Tibial nerve (tissue), 4 donors: ENCODE measurements at regions not wholly inside any gene's neighbourhood (a gene's known extent, or its start where the extent isn't known, plus 50 kb on each side); places are given as distances from the start of the nearest gene placed in this dataset.

Experiments used
- DNase-seq, 2 donors: peaks; one replicate each; pipeline ENCODE4 v3.0.0-alpha.2; 2019; ENCODE audit warnings: low spot score in 2 of 2
- H3K27ac ChIP-seq, 4 donors: fragments of 200-600 bp; sonication (generic) in 3 of 4; one replicate each; pipeline ENCODE4 v1.5.1; 2017 to 2019; ENCODE audit warnings: mild to moderate bottlenecking in 1 of 4
- H3K27me3 ChIP-seq, 2 donors: fragments of 200-600 bp; sonication (generic) in 1 of 2; one replicate each; pipeline versions ENCODE4 v1.5.1 to v1.6.0; 2017 to 2019
- H3K36me3 ChIP-seq, 3 donors: fragments of 200-600 bp; sonication (generic); one replicate each; pipeline ENCODE4 v1.5.1; 2018 to 2019
- H3K4me1 ChIP-seq, 4 donors: fragments of 200-600 bp; sonication (generic) in 3 of 4; one replicate each; pipeline ENCODE4 v1.5.1; 2017 to 2019
- H3K4me3 ChIP-seq, 4 donors: fragments of 200-600 bp; sonication (generic) in 3 of 4; one replicate each; pipeline ENCODE4 v1.5.1; 2017 to 2019; ENCODE audit warnings: mild to moderate bottlenecking in 1 of 4, moderate library complexity in 1 of 4
- H3K9me3 ChIP-seq, 4 donors: fragments of 200-600 bp; sonication (generic) in 3 of 4; one replicate each; pipeline ENCODE4 v1.5.1; 2017 to 2019
- EP300 ChIP-seq, 2 donors: sonication (generic); formaldehyde crosslinking; IDR thresholded peaks; one replicate each; pipeline ENCODE4 v1.6.1; 2017; ENCODE audit warnings: antibody characterized with exemption in 2 of 2, mild to moderate bottlenecking in 1 of 2
- POLR2A ChIP-seq, 2 donors: fragments of 450-650 bp; IDR thresholded peaks; one replicate each; pipeline ENCODE4 v1.6.1; 2017; ENCODE audit warnings: antibody characterized with exemption in 2 of 2, mild to moderate bottlenecking in 2 of 2, moderate library complexity in 2 of 2
- WGBS, 2 donors: methylation state at CpG; one replicate each; pipeline ENCODE4 v1.1.5; 2018; 5-methylcytosine and 5-hydroxymethylcytosine counted together
- TF ChIP-seq, protein P1 (sequence below), 5 experiments: fragments of 200-600 bp in 3 of 5; fragments of 450-650 bp in 2 of 5; sonication (generic) in 3 of 5; IDR thresholded peaks; one replicate each; pipeline ENCODE4 v1.5.1; 2016 to 2019; ENCODE audit warnings: antibody characterized with exemption in 5 of 5, mild to moderate bottlenecking in 3 of 5, moderate library complexity in 2 of 5

DNA sequence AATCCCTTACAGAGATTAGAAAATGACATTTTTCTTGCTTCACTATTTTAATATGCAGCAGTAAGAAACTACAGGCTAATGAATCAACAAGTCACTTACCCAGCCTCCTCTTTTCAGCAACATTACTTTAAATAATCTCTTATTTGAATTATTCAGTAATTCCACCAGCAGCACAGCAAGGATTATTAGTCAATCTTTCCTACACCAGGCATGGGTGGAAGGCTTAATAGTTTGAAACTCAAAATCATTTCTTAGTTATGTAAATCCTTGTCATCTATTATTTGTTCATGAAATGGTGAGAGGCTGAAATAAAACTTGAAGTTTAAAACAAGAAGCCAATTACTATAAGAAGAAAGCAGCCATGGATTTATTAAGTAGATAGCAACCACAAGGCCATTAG, 530.5 kb downstream of the KCNA4 start:
- Histone ChIP-seq H3K27ac (no peak overlapping the region), H3K4me1 (no peaks in the 10 kb centered on the region), H3K4me3 (no peak overlapping the region), H3K36me3 (no peaks in the 10 kb centered on the region), H3K9me3 (no peaks in the 10 kb centered on the region), H3K27me3 (no peaks in the 10 kb centered on the region)
- no peak for DNase-seq
- TF ChIP-seq EP300 (IDR thresholded peaks at IDR 0.05) = no peak
- TF ChIP-seq POLR2A (IDR thresholded peaks at IDR 0.05) = no peak
- TF ChIP-seq, protein P1, sequence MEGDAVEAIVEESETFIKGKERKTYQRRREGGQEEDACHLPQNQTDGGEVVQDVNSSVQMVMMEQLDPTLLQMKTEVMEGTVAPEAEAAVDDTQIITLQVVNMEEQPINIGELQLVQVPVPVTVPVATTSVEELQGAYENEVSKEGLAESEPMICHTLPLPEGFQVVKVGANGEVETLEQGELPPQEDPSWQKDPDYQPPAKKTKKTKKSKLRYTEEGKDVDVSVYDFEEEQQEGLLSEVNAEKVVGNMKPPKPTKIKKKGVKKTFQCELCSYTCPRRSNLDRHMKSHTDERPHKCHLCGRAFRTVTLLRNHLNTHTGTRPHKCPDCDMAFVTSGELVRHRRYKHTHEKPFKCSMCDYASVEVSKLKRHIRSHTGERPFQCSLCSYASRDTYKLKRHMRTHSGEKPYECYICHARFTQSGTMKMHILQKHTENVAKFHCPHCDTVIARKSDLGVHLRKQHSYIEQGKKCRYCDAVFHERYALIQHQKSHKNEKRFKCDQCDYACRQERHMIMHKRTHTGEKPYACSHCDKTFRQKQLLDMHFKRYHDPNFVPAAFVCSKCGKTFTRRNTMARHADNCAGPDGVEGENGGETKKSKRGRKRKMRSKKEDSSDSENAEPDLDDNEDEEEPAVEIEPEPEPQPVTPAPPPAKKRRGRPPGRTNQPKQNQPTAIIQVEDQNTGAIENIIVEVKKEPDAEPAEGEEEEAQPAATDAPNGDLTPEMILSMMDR (IDR thresholded peaks at IDR 0.05) = no peak

DNA sequence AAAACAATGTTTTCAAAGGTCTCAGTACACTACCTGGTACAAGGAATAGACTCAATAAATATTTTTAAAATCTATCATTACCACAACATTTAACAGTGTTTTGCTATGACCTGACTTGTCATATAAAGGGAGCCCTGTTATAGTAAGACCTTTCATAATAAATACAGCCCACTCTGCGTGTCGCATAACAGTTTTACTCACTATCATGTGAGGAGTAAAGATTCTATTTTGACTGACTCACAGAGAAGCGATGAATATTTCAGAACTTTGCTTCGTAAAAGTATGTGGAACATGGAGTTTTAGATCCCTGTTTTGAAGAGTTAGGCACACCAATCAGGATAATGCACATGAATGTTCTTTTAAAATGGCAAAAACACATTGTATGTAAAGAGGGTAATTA, 531.2 kb downstream of the KCNA4 start:
- H3K27me3 ChIP-seq = no peaks in the 10 kb centered on the region
- WGBS, 2 donors = 65 to 69% methylated on average over 4 of the region's 4 CpGs
- no peaks in the 10 kb centered on the region for H3K4me1 ChIP-seq
- no peak overlapping the region for H3K4me3 ChIP-seq
- DNase-seq = no peak
- no peak overlapping the region for H3K27ac ChIP-seq
- no peaks in the 10 kb centered on the region for H3K9me3 ChIP-seq
- no peaks in the 10 kb centered on the region for H3K36me3 ChIP-seq
- TF ChIP-seq, protein P1 (IDR thresholded peaks at IDR 0.05) = no peak
- no peak for TF ChIP-seq POLR2A (IDR thresholded peaks at IDR 0.05)
- no peak for TF ChIP-seq EP300 (IDR thresholded peaks at IDR 0.05)

DNA sequence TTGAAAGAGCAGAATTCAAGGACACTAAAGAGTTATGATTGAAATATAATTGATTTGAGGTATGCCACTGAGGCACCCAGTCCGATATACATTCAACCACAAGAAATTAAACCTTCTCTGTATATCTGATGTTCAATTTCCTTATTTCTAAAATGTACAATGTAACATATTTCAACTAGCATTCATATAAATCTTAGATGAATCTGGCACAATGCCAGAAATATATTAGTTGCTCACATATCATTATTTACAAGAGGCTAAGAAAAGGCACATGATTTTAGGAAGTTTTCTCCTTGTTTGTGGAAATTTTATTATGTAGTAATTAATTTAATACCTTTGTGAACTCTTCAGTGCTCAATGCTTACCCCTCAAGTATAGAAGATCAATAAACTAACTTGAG, 532.3 kb downstream of the KCNA4 start:
- Histone ChIP-seq H3K9me3 (no peaks in the 10 kb centered on the region), H3K4me3 (no peak overlapping the region), H3K4me1 (no peaks in the 10 kb centered on the region), H3K27me3 (no peaks in the 10 kb centered on the region), H3K36me3 (no peaks in the 10 kb centered on the region), H3K27ac (no peak overlapping the region)
- no peak for DNase-seq
- 82 to 93% methylated on average over 1 of the region's 1 CpG for WGBS, 2 donors
- TF ChIP-seq, protein P1 (IDR thresholded peaks at IDR 0.05) = no peak
- TF ChIP-seq POLR2A (IDR thresholded peaks at IDR 0.05) = no peak
- no peak for TF ChIP-seq EP300 (IDR thresholded peaks at IDR 0.05)

DNA sequence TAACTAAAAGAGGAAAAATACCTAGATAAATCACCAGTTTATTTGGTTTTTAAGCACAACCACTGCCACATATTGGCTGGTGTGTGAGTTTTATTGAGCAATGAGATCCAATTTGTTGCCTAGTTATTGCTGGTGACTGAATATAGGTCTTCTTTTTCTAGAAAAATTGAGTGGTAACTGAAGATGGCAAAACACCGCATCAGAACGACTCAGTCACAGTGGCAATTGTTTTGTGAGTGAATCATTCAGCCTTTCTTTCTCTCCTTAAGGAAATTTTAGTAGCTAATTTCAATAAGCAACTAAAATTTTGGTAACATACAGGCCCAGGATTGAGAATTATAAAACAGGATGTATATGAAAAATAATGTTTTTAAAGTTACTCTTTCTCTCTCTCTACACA, 533.0 kb downstream of the KCNA4 start:
- DNase-seq = no peak
- WGBS, 2 donors = 58 to 71% methylated on average over 2 of the region's 2 CpGs
- H3K4me3 ChIP-seq = no peak overlapping the region
- no peaks in the 10 kb centered on the region for H3K36me3 ChIP-seq
- TF ChIP-seq POLR2A (IDR thresholded peaks at IDR 0.05) (no peak), EP300 (IDR thresholded peaks at IDR 0.05) (no peak)
- TF ChIP-seq, protein P1 (IDR thresholded peaks at IDR 0.05) = no peak
- no peaks in the 10 kb centered on the region for H3K27me3 ChIP-seq
- H3K27ac ChIP-seq = no peak overlapping the region
- no peaks in the 10 kb centered on the region for H3K4me1 ChIP-seq
- H3K9me3 ChIP-seq = no peaks in the 10 kb centered on the region

DNA sequence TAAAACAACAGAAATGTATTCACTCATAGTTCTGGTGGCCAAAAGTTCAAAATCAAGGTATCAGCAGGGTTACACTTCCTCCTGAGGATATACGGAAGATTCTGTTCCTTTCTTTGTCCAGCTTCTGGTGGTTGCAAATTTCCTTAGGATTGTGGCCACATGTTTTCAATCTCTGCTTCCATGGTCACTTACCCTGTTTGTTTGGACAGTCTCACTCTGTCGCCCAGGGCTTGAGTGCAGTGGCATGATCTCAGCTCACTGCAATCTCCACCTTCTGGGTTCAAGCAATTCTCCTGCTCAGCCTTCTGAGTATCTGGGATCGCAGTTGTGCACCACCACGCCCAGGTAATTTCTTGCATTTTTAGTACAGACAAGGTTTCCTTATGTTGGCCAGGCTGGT, 534.3 kb downstream of the KCNA4 start:
- no peak overlapping the region for H3K4me3 ChIP-seq
- no peak overlapping the region for H3K27ac ChIP-seq
- no peaks in the 10 kb centered on the region for H3K9me3 ChIP-seq
- no peaks in the 10 kb centered on the region for H3K4me1 ChIP-seq
- no peak for DNase-seq
- 78 to 85% methylated on average over 4 of the region's 4 CpGs for WGBS, 2 donors
- TF ChIP-seq EP300 (IDR thresholded peaks at IDR 0.05) = no peak
- TF ChIP-seq, protein P1 (IDR thresholded peaks at IDR 0.05) = no peak
- no peak for TF ChIP-seq POLR2A (IDR thresholded peaks at IDR 0.05)
- no peaks in the 10 kb centered on the region for H3K36me3 ChIP-seq
- H3K27me3 ChIP-seq = no peaks in the 10 kb centered on the region
